ENCODE measurements at regions not wholly inside any gene's neighbourhood (a gene's known extent, or its start where the extent isn't known, plus 50 kb on each side); places are given as distances from the start of the nearest gene placed in this dataset.

- no peak overlapping the region for H3K4me3 ChIP-seq (ENCODE audit: low read length in 2 of 2)
- H3K4me1 ChIP-seq (ENCODE audit: control insufficient read depth in 2 of 2, insufficient read depth in 2 of 2, low read length in 2 of 2): no peaks in the 10 kb centered on the region
- WGBS: 98% methylated on average over 5 of the region's 5 CpGs
- DNase-seq (ENCODE audit: low read depth in 6 of 9, low spot score in 9 of 9): no peak
- no peak overlapping the region for H3K27ac ChIP-seq (ENCODE audit: low read depth in 1 of 2, low read length in 1 of 2)
- H3K27me3 ChIP-seq (ENCODE audit: control insufficient read depth in 2 of 2, insufficient read depth in 1 of 2, low read length in 1 of 2): no peaks in the 10 kb centered on the region
- no peaks in the 10 kb centered on the region for H3K36me3 ChIP-seq (ENCODE audit: control insufficient read depth in 2 of 2, insufficient read depth in 2 of 2, low read length in 1 of 2)
- peaks cover 0 to 3% of the 10 kb centered on the region in 2 donors for H3K9me3 ChIP-seq (ENCODE audit: control insufficient read depth in 2 of 2, insufficient read depth in 1 of 2, low read length in 1 of 2)
Measured at GRCh38 chr2:191476901-191477300, 201.0 kb upstream of the NABP1 start.

GRCh38 chr2:191478799-191479679, 198.9 kb upstream of the NABP1 start:
- no peak for DNase-seq (ENCODE audit: low read depth in 6 of 9, low spot score in 9 of 9)
- no peaks in the 10 kb centered on the region for H3K27me3 ChIP-seq (ENCODE audit: control insufficient read depth in 2 of 2, insufficient read depth in 1 of 2, low read length in 1 of 2)
- no peaks in the 10 kb centered on the region for H3K36me3 ChIP-seq (ENCODE audit: control insufficient read depth in 2 of 2, insufficient read depth in 2 of 2, low read length in 1 of 2)
- WGBS: 73% methylated on average over 10 of the region's 10 CpGs
- no peak overlapping the region for H3K27ac ChIP-seq (ENCODE audit: low read depth in 1 of 2, low read length in 1 of 2)
- H3K4me1 ChIP-seq (ENCODE audit: control insufficient read depth in 2 of 2, insufficient read depth in 2 of 2, low read length in 2 of 2): no peaks in the 10 kb centered on the region
- H3K4me3 ChIP-seq (ENCODE audit: low read length in 2 of 2): no peak overlapping the region
- H3K9me3 ChIP-seq (ENCODE audit: control insufficient read depth in 2 of 2, insufficient read depth in 1 of 2, low read length in 1 of 2): peaks cover 0 to 3% of the 10 kb centered on the region in 2 donors

GRCh38 chr2:191479680-191480023, 198.3 kb upstream of the NABP1 start:
- H3K4me1 ChIP-seq (ENCODE audit: control insufficient read depth in 2 of 2, insufficient read depth in 2 of 2, low read length in 2 of 2): no peaks in the 10 kb centered on the region
- peaks cover 0 to 3% of the 10 kb centered on the region in 2 donors for H3K9me3 ChIP-seq (ENCODE audit: control insufficient read depth in 2 of 2, insufficient read depth in 1 of 2, low read length in 1 of 2)
- 69% methylated on average over 5 of the region's 5 CpGs for WGBS
- H3K27ac ChIP-seq (ENCODE audit: low read depth in 1 of 2, low read length in 1 of 2): no peak overlapping the region
- no peak for DNase-seq (ENCODE audit: low read depth in 6 of 9, low spot score in 9 of 9)
- H3K36me3 ChIP-seq (ENCODE audit: control insufficient read depth in 2 of 2, insufficient read depth in 2 of 2, low read length in 1 of 2): no peaks in the 10 kb centered on the region
- no peaks in the 10 kb centered on the region for H3K27me3 ChIP-seq (ENCODE audit: control insufficient read depth in 2 of 2, insufficient read depth in 1 of 2, low read length in 1 of 2)
- H3K4me3 ChIP-seq (ENCODE audit: low read length in 2 of 2): no peak overlapping the region

GRCh38 chr2:191481305-191482070, 196.4 kb upstream of the NABP1 start:
- no peak for DNase-seq (ENCODE audit: low read depth in 6 of 9, low spot score in 9 of 9)
- Histone ChIP-seq H3K4me1 (ENCODE audit: control insufficient read depth in 2 of 2, insufficient read depth in 2 of 2, low read length in 2 of 2) (no peaks in the 10 kb centered on the region), H3K36me3 (ENCODE audit: control insufficient read depth in 2 of 2, insufficient read depth in 2 of 2, low read length in 1 of 2) (no peaks in the 10 kb centered on the region), H3K27me3 (ENCODE audit: control insufficient read depth in 2 of 2, insufficient read depth in 1 of 2, low read length in 1 of 2) (no peaks in the 10 kb centered on the region), H3K27ac (ENCODE audit: low read depth in 1 of 2, low read length in 1 of 2) (no peak overlapping the region), H3K9me3 (ENCODE audit: control insufficient read depth in 2 of 2, insufficient read depth in 1 of 2, low read length in 1 of 2) (no peaks in the 10 kb centered on the region), H3K4me3 (ENCODE audit: low read length in 2 of 2) (no peak overlapping the region)
- 92% methylated on average over 3 of the region's 3 CpGs for WGBS

- no peaks in the 10 kb centered on the region for H3K4me1 ChIP-seq (ENCODE audit: control insufficient read depth in 2 of 2, insufficient read depth in 2 of 2, low read length in 2 of 2)
- DNase-seq (ENCODE audit: low read depth in 6 of 9, low spot score in 9 of 9): no peak
- H3K27ac ChIP-seq (ENCODE audit: low read depth in 1 of 2, low read length in 1 of 2): no peak overlapping the region
- no peaks in the 10 kb centered on the region for H3K9me3 ChIP-seq (ENCODE audit: control insufficient read depth in 2 of 2, insufficient read depth in 1 of 2, low read length in 1 of 2)
- no peaks in the 10 kb centered on the region for H3K27me3 ChIP-seq (ENCODE audit: control insufficient read depth in 2 of 2, insufficient read depth in 1 of 2, low read length in 1 of 2)
- no peaks in the 10 kb centered on the region for H3K36me3 ChIP-seq (ENCODE audit: control insufficient read depth in 2 of 2, insufficient read depth in 2 of 2, low read length in 1 of 2)
- H3K4me3 ChIP-seq (ENCODE audit: low read length in 2 of 2): no peak overlapping the region
- WGBS: 82% methylated on average over 3 of the region's 3 CpGs
Measured at GRCh38 chr2:191483117-191483516, 194.8 kb upstream of the NABP1 start.

GRCh38 chr2:191486584-191487320, 191.2 kb upstream of the NABP1 start:
- 97% methylated on average over 3 of the region's 3 CpGs for WGBS
- Histone ChIP-seq H3K4me3 (ENCODE audit: low read length in 2 of 2) (no peak overlapping the region), H3K9me3 (ENCODE audit: control insufficient read depth in 2 of 2, insufficient read depth in 1 of 2, low read length in 1 of 2) (no peaks in the 10 kb centered on the region), H3K27ac (ENCODE audit: low read depth in 1 of 2, low read length in 1 of 2) (no peak overlapping the region), H3K27me3 (ENCODE audit: control insufficient read depth in 2 of 2, insufficient read depth in 1 of 2, low read length in 1 of 2) (no peaks in the 10 kb centered on the region), H3K4me1 (ENCODE audit: control insufficient read depth in 2 of 2, insufficient read depth in 2 of 2, low read length in 2 of 2) (no peaks in the 10 kb centered on the region), H3K36me3 (ENCODE audit: control insufficient read depth in 2 of 2, insufficient read depth in 2 of 2, low read length in 1 of 2) (no peaks in the 10 kb centered on the region)
- DNase-seq (ENCODE audit: low read depth in 6 of 9, low spot score in 9 of 9): no peak

- Histone ChIP-seq H3K27ac (ENCODE audit: low read depth in 1 of 2, low read length in 1 of 2) (no peak overlapping the region), H3K36me3 (ENCODE audit: control insufficient read depth in 2 of 2, insufficient read depth in 2 of 2, low read length in 1 of 2) (no peaks in the 10 kb centered on the region), H3K9me3 (ENCODE audit: control insufficient read depth in 2 of 2, insufficient read depth in 1 of 2, low read length in 1 of 2) (no peaks in the 10 kb centered on the region), H3K4me1 (ENCODE audit: control insufficient read depth in 2 of 2, insufficient read depth in 2 of 2, low read length in 2 of 2) (no peaks in the 10 kb centered on the region), H3K4me3 (ENCODE audit: low read length in 2 of 2) (no peak overlapping the region), H3K27me3 (ENCODE audit: control insufficient read depth in 2 of 2, insufficient read depth in 1 of 2, low read length in 1 of 2) (no peaks in the 10 kb centered on the region)
- no peak for DNase-seq (ENCODE audit: low read depth in 6 of 9, low spot score in 9 of 9)
- WGBS: 97% methylated on average over 7 of the region's 7 CpGs
Measured at GRCh38 chr2:191488135-191488534, 189.8 kb upstream of the NABP1 start.

- Histone ChIP-seq H3K9me3 (ENCODE audit: control insufficient read depth in 2 of 2, insufficient read depth in 1 of 2, low read length in 1 of 2) (no peaks in the 10 kb centered on the region), H3K27ac (ENCODE audit: low read depth in 1 of 2, low read length in 1 of 2) (no peak overlapping the region), H3K27me3 (ENCODE audit: control insufficient read depth in 2 of 2, insufficient read depth in 1 of 2, low read length in 1 of 2) (no peaks in the 10 kb centered on the region), H3K4me1 (ENCODE audit: control insufficient read depth in 2 of 2, insufficient read depth in 2 of 2, low read length in 2 of 2) (no peaks in the 10 kb centered on the region), H3K4me3 (ENCODE audit: low read length in 2 of 2) (no peak overlapping the region), H3K36me3 (ENCODE audit: control insufficient read depth in 2 of 2, insufficient read depth in 2 of 2, low read length in 1 of 2) (no peaks in the 10 kb centered on the region)
- no peak for DNase-seq (ENCODE audit: low read depth in 6 of 9, low spot score in 9 of 9)
- 94% methylated on average over 2 of the region's 2 CpGs for WGBS
Measured at GRCh38 chr2:191489177-191489576, 188.8 kb upstream of the NABP1 start.

GRCh38 chr2:191496838-191497237, 181.1 kb upstream of the NABP1 start:
- H3K27ac ChIP-seq (ENCODE audit: low read depth in 1 of 2, low read length in 1 of 2): no peak overlapping the region
- WGBS: 97% methylated on average over 2 of the region's 2 CpGs
- H3K4me1 ChIP-seq (ENCODE audit: control insufficient read depth in 2 of 2, insufficient read depth in 2 of 2, low read length in 2 of 2): no peaks in the 10 kb centered on the region
- H3K9me3 ChIP-seq (ENCODE audit: control insufficient read depth in 2 of 2, insufficient read depth in 1 of 2, low read length in 1 of 2): no peaks in the 10 kb centered on the region
- H3K36me3 ChIP-seq (ENCODE audit: control insufficient read depth in 2 of 2, insufficient read depth in 2 of 2, low read length in 1 of 2): no peaks in the 10 kb centered on the region
- no peak overlapping the region for H3K4me3 ChIP-seq (ENCODE audit: low read length in 2 of 2)
- H3K27me3 ChIP-seq (ENCODE audit: control insufficient read depth in 2 of 2, insufficient read depth in 1 of 2, low read length in 1 of 2): no peaks in the 10 kb centered on the region
- DNase-seq (ENCODE audit: low read depth in 6 of 9, low spot score in 9 of 9): no peak
